ENCODE measurements at regions not wholly inside any gene's neighbourhood (a gene's known extent, or its start where the extent isn't known, plus 50 kb on each side); places are given as distances from the start of the nearest gene placed in this dataset.

- no peak for TF ChIP-seq POLR2AphosphoS5 (IDR thresholded peaks at IDR 0.05; ENCODE audit: low read depth, low read length)
- no peak for TF ChIP-seq POLR2A (IDR thresholded peaks at IDR 0.05; ENCODE audit: low read depth, low read length)
- no peak for TF ChIP-seq SPI1 (IDR thresholded peaks at IDR 0.05; ENCODE audit: low read depth, low read length)
- TF ChIP-seq TAF1 (IDR thresholded peaks at IDR 0.05; ENCODE audit: low read depth, low read length): no peak
These were observed 109.5 kb upstream of the MAN2A1 start for GRCh38 chr5:109580225-109580624.
